ENCODE measurements at regions not wholly inside any gene's neighbourhood (a gene's known extent, or its start where the extent isn't known, plus 50 kb on each side); places are given as distances from the start of the nearest gene placed in this dataset.
"Not testable (repeated sequence)": the region's sequence is repeated elsewhere in the genome, so short reads cannot be mapped to it uniquely, and the experiment has no call there.

- Histone ChIP-seq H3K27ac (no peak overlapping the region), H3K4me3 (no peak overlapping the region), H3K4me1 (no peaks in the 10 kb centered on the region), H3K36me3 (no peaks in the 10 kb centered on the region), H3K9me3 (no peaks in the 10 kb centered on the region), H3K27me3 (no peaks in the 10 kb centered on the region)
- no peak for DNase-seq
- TF ChIP-seq CTCF (IDR thresholded peaks at IDR 0.05) (no peak), POLR2A (IDR thresholded peaks at IDR 0.05) (no peak)
Measured at GRCh38 chr17:11182430-11182829, 58.6 kb upstream of the SHISA6 start.

GRCh38 chr17:11178581-11178980 lies 62.4 kb upstream of the SHISA6 start:
- no peak for DNase-seq
- TF ChIP-seq CTCF (IDR thresholded peaks at IDR 0.05) = no peak
- H3K4me1 ChIP-seq = no peaks in the 10 kb centered on the region
- H3K27ac ChIP-seq = no peak overlapping the region
- no peaks in the 10 kb centered on the region for H3K27me3 ChIP-seq
- H3K36me3 ChIP-seq = no peaks in the 10 kb centered on the region
- no peaks in the 10 kb centered on the region for H3K9me3 ChIP-seq
- no peak overlapping the region for H3K4me3 ChIP-seq

- TF ChIP-seq POLR2A (IDR thresholded peaks at IDR 0.05) = no peak
- TF ChIP-seq CTCF (IDR thresholded peaks at IDR 0.05) = no peak
- H3K27ac ChIP-seq = no peak overlapping the region
Measured at GRCh38 chr17:11177340-11177739, 63.7 kb upstream of the SHISA6 start.

GRCh38 chr17:11176549-11176948 lies 64.5 kb upstream of the SHISA6 start:
- Histone ChIP-seq H3K27ac (no peak overlapping the region), H3K36me3 (no peaks in the 10 kb centered on the region), H3K27me3 (no peaks in the 10 kb centered on the region), H3K9me3 (no peaks in the 10 kb centered on the region), H3K4me1 (no peaks in the 10 kb centered on the region), H3K4me3 (no peak overlapping the region)
- TF ChIP-seq POLR2A (IDR thresholded peaks at IDR 0.05) (no peak), CTCF (IDR thresholded peaks at IDR 0.05) (no peak)
- DNase-seq = no peak

More at GRCh38 chr17:11177340-11177739, 63.7 kb upstream of the SHISA6 start:
- H3K27me3 ChIP-seq = no peaks in the 10 kb centered on the region
- no peak for DNase-seq
- H3K36me3 ChIP-seq = no peaks in the 10 kb centered on the region
- no peak overlapping the region for H3K4me3 ChIP-seq
- no peaks in the 10 kb centered on the region for H3K9me3 ChIP-seq
- no peaks in the 10 kb centered on the region for H3K4me1 ChIP-seq

GRCh38 chr17:11170881-11171280 lies 70.1 kb upstream of the SHISA6 start:
- no peak for DNase-seq
- Histone ChIP-seq H3K4me3 (no peak overlapping the region), H3K36me3 (no peaks in the 10 kb centered on the region), H3K27ac (no peak overlapping the region), H3K27me3 (no peaks in the 10 kb centered on the region), H3K4me1 (no peaks in the 10 kb centered on the region), H3K9me3 (no peaks in the 10 kb centered on the region)
- TF ChIP-seq CTCF (IDR thresholded peaks at IDR 0.05) (no peak), POLR2A (IDR thresholded peaks at IDR 0.05) (no peak)

- Histone ChIP-seq H3K27me3 (no peaks in the 10 kb centered on the region), H3K9me3 (no peaks in the 10 kb centered on the region), H3K4me3 (no peak overlapping the region), H3K4me1 (no peaks in the 10 kb centered on the region), H3K36me3 (no peaks in the 10 kb centered on the region), H3K27ac (no peak overlapping the region)
- TF ChIP-seq POLR2A (IDR thresholded peaks at IDR 0.05) = no peak
- TF ChIP-seq CTCF (IDR thresholded peaks at IDR 0.05) = no peak
- DNase-seq = no peak
Measured at GRCh38 chr17:11151818-11152425, 89.1 kb upstream of the SHISA6 start.

GRCh38 chr17:11150906-11151511 lies 90.0 kb upstream of the SHISA6 start:
- H3K9me3 ChIP-seq, H3K36me3 ChIP-seq, H3K27me3 ChIP-seq, H3K4me3 ChIP-seq, H3K27ac ChIP-seq, H3K4me1 ChIP-seq, DNase-seq: not testable (repeated sequence)

Data from Peyer's patch (tissue), 4 donors.